ENCODE measurements at regions not wholly inside any gene's neighbourhood (a gene's known extent, or its start where the extent isn't known, plus 50 kb on each side); places are given as distances from the start of the nearest gene placed in this dataset.

DNA sequence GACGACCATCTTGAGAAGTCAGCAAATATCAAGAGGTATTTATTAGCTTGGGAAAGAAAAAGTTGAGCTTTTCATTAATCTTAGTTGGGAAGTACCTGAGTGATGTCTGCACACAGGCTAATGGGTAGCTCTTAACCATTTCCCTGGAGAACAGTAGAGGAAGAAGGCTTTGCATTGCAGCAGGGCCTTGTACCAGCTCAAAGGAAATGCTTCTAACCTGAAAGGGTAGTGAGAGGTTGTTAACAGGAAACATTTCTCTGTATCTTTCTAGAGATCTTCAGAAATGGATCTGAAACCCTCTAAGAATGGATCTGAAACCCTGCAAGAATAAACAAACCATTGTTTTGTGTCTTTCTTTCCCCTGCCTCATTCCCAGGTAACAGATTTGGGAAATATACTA is 393.3 kb downstream of the PLK2 start:
- H3K4me1 ChIP-seq (ENCODE audit: insufficient read depth, low read length): no peaks in the 10 kb centered on the region
- Mint-ChIP-seq H3K9me3 (ENCODE audit: unreplicated experiment) (no peaks in the 10 kb centered on the region), H3K4me1 (ENCODE audit: low read depth, unreplicated experiment) (no peaks in the 10 kb centered on the region), H3K27me3 (ENCODE audit: low read depth, unreplicated experiment) (no peaks in the 10 kb centered on the region), H3K4me3 (ENCODE audit: unreplicated experiment) (no peak overlapping the region), H3K36me3 (ENCODE audit: low read depth, unreplicated experiment) (no peaks in the 10 kb centered on the region), H3K27ac (ENCODE audit: unreplicated experiment) (no peak overlapping the region)
- no peak overlapping the region for H3K9ac ChIP-seq (ENCODE audit: low read length)
- DNase-seq (ENCODE audit: low read depth): no peak
- H4K20me1 ChIP-seq (ENCODE audit: insufficient read depth, low read length): no peaks in the 10 kb centered on the region
- no peaks in the 10 kb centered on the region for H3K36me3 ChIP-seq (ENCODE audit: insufficient read depth, low read length)
- H3K9me3 ChIP-seq (ENCODE audit: insufficient read depth, low read depth, low read length): no peaks in the 10 kb centered on the region
- FAIRE-seq: no peak
- no peak overlapping the region for H3K4me2 ChIP-seq (ENCODE audit: low read length)
- H3K79me2 ChIP-seq (ENCODE audit: insufficient read depth, low read length): no peaks in the 10 kb centered on the region
- H3K4me3 ChIP-seq (ENCODE audit: insufficient read depth, low read depth, low read length): no peak overlapping the region
- no peak overlapping the region for H3K27ac ChIP-seq (ENCODE audit: low read depth, low read length)
- TF ChIP-seq, protein P1, sequence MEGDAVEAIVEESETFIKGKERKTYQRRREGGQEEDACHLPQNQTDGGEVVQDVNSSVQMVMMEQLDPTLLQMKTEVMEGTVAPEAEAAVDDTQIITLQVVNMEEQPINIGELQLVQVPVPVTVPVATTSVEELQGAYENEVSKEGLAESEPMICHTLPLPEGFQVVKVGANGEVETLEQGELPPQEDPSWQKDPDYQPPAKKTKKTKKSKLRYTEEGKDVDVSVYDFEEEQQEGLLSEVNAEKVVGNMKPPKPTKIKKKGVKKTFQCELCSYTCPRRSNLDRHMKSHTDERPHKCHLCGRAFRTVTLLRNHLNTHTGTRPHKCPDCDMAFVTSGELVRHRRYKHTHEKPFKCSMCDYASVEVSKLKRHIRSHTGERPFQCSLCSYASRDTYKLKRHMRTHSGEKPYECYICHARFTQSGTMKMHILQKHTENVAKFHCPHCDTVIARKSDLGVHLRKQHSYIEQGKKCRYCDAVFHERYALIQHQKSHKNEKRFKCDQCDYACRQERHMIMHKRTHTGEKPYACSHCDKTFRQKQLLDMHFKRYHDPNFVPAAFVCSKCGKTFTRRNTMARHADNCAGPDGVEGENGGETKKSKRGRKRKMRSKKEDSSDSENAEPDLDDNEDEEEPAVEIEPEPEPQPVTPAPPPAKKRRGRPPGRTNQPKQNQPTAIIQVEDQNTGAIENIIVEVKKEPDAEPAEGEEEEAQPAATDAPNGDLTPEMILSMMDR (IDR thresholded peaks at IDR 0.05; ENCODE audit: insufficient read depth, low read depth, low read length): no peak
- no peak for TF ChIP-seq EZH2 (IDR thresholded peaks at IDR 0.05; ENCODE audit: insufficient read depth, low read length)
- no peak overlapping the region for H2AFZ ChIP-seq (ENCODE audit: low read depth, low read length)
- H3K27me3 ChIP-seq (ENCODE audit: insufficient read depth, low read length): no peaks in the 10 kb centered on the region

GRCh38 chr5:58066076-58066475 is 393.8 kb downstream of the PLK2 start:
- no peaks in the 10 kb centered on the region for H3K36me3 Mint-ChIP-seq (ENCODE audit: low read depth, unreplicated experiment)
- DNase-seq (ENCODE audit: low read depth) (no peak), FAIRE-seq (no peak)
- H3K27me3 Mint-ChIP-seq (ENCODE audit: low read depth, unreplicated experiment): no peaks in the 10 kb centered on the region
- no peaks in the 10 kb centered on the region for H4K20me1 ChIP-seq (ENCODE audit: insufficient read depth, low read length)
- no peak overlapping the region for H3K27ac ChIP-seq (ENCODE audit: low read depth, low read length)
- TF ChIP-seq, protein P1 (IDR thresholded peaks at IDR 0.05; ENCODE audit: insufficient read depth, low read depth, low read length): no peak
- no peak for TF ChIP-seq EZH2 (IDR thresholded peaks at IDR 0.05; ENCODE audit: insufficient read depth, low read length)
- H3K79me2 ChIP-seq (ENCODE audit: insufficient read depth, low read length): no peaks in the 10 kb centered on the region
- no peak overlapping the region for H2AFZ ChIP-seq (ENCODE audit: low read depth, low read length)
- H3K9ac ChIP-seq (ENCODE audit: low read length): no peak overlapping the region
- H3K27ac Mint-ChIP-seq (ENCODE audit: unreplicated experiment): no peak overlapping the region
- H3K4me3 ChIP-seq (ENCODE audit: insufficient read depth, low read depth, low read length): no peak overlapping the region
- H3K9me3 Mint-ChIP-seq (ENCODE audit: unreplicated experiment): no peaks in the 10 kb centered on the region
- no peak overlapping the region for H3K4me3 Mint-ChIP-seq (ENCODE audit: unreplicated experiment)
- no peaks in the 10 kb centered on the region for H3K36me3 ChIP-seq (ENCODE audit: insufficient read depth, low read length)
- H3K27me3 ChIP-seq (ENCODE audit: insufficient read depth, low read length): no peaks in the 10 kb centered on the region
- H3K9me3 ChIP-seq (ENCODE audit: insufficient read depth, low read depth, low read length): no peaks in the 10 kb centered on the region
- H3K4me1 ChIP-seq (ENCODE audit: insufficient read depth, low read length): no peaks in the 10 kb centered on the region
- H3K4me2 ChIP-seq (ENCODE audit: low read length): no peak overlapping the region
- H3K4me1 Mint-ChIP-seq (ENCODE audit: low read depth, unreplicated experiment): peaks cover 3% of the 10 kb centered on the region

GRCh38 chr5:58064801-58065200 is 395.1 kb downstream of the PLK2 start:
- H3K9me3 ChIP-seq (ENCODE audit: insufficient read depth, low read depth, low read length): no peaks in the 10 kb centered on the region
- Mint-ChIP-seq H3K27ac (ENCODE audit: unreplicated experiment) (no peak overlapping the region), H3K9me3 (ENCODE audit: unreplicated experiment) (no peaks in the 10 kb centered on the region), H3K4me3 (ENCODE audit: unreplicated experiment) (no peak overlapping the region), H3K36me3 (ENCODE audit: low read depth, unreplicated experiment) (no peaks in the 10 kb centered on the region), H3K4me1 (ENCODE audit: low read depth, unreplicated experiment) (peaks cover 9% of the 10 kb centered on the region), H3K27me3 (ENCODE audit: low read depth, unreplicated experiment) (no peaks in the 10 kb centered on the region)
- no peak overlapping the region for H3K9ac ChIP-seq (ENCODE audit: low read length)
- H3K4me3 ChIP-seq (ENCODE audit: insufficient read depth, low read depth, low read length): no peak overlapping the region
- no peaks in the 10 kb centered on the region for H3K27me3 ChIP-seq (ENCODE audit: insufficient read depth, low read length)
- DNase-seq (ENCODE audit: low read depth) (peak; percentile 67), FAIRE-seq (no peak)
- H3K36me3 ChIP-seq (ENCODE audit: insufficient read depth, low read length): no peaks in the 10 kb centered on the region
- no peaks in the 10 kb centered on the region for H3K4me1 ChIP-seq (ENCODE audit: insufficient read depth, low read length)
- no peaks in the 10 kb centered on the region for H4K20me1 ChIP-seq (ENCODE audit: insufficient read depth, low read length)
- H3K79me2 ChIP-seq (ENCODE audit: insufficient read depth, low read length): no peaks in the 10 kb centered on the region
- TF ChIP-seq, protein P1 (IDR thresholded peaks at IDR 0.05; ENCODE audit: insufficient read depth, low read depth, low read length): no peak
- no peak for TF ChIP-seq EZH2 (IDR thresholded peaks at IDR 0.05; ENCODE audit: insufficient read depth, low read length)
- H3K27ac ChIP-seq (ENCODE audit: low read depth, low read length): no peak overlapping the region
- H3K4me2 ChIP-seq (ENCODE audit: low read length): no peak overlapping the region
- no peak overlapping the region for H2AFZ ChIP-seq (ENCODE audit: low read depth, low read length)
